ENCODE measurements at regions not wholly inside any gene's neighbourhood (a gene's known extent, or its start where the extent isn't known, plus 50 kb on each side); places are given as distances from the start of the nearest gene placed in this dataset.

DNA sequence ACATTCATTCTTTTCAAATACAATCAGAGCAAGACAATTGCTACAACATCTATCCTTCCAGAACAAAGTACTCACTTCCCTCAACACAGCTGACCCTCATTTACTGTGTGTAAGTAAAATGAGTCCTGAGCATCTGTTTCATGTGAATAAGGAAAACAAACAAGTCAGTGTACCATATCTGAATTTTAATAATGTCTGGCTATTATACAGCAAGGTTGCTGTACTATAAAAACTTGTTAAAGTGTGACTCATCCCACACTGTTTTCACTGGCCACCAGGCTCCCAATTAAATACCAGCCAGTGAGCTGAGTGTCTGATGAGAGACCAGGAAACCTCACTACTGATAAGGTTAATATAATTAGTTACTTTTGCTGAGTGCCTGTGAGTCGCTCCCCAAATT is 339.8 kb downstream of the AGTPBP1 start:
- in situ Hi-C loops (cut with MboI; ENCODE audit: low pct_ligation_motif_present in 1 of 4, low pct_unique_long_range_greater_than_20kb in 1 of 4, low sequenced_read_pairs in 3 of 4) (loop anchor here in 1 of 4 donors (25.0 kb wide), 1 partner anchor 1015 kb away; no protein-coding TSS in a partner anchor), intact Hi-C loops (cut with DNase I; ENCODE audit: low total_unique reads) (no loop called here)
- TF ChIP-seq EP300 (IDR thresholded peaks at IDR 0.05; ENCODE audit: low read depth) (no peak), POLR2A (IDR thresholded peaks at IDR 0.05) (no peak), POLR2AphosphoS5 (IDR thresholded peaks at IDR 0.05) (no peak)
- TF ChIP-seq, protein P1, sequence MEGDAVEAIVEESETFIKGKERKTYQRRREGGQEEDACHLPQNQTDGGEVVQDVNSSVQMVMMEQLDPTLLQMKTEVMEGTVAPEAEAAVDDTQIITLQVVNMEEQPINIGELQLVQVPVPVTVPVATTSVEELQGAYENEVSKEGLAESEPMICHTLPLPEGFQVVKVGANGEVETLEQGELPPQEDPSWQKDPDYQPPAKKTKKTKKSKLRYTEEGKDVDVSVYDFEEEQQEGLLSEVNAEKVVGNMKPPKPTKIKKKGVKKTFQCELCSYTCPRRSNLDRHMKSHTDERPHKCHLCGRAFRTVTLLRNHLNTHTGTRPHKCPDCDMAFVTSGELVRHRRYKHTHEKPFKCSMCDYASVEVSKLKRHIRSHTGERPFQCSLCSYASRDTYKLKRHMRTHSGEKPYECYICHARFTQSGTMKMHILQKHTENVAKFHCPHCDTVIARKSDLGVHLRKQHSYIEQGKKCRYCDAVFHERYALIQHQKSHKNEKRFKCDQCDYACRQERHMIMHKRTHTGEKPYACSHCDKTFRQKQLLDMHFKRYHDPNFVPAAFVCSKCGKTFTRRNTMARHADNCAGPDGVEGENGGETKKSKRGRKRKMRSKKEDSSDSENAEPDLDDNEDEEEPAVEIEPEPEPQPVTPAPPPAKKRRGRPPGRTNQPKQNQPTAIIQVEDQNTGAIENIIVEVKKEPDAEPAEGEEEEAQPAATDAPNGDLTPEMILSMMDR (IDR thresholded peaks at IDR 0.05), result no peak

DNA sequence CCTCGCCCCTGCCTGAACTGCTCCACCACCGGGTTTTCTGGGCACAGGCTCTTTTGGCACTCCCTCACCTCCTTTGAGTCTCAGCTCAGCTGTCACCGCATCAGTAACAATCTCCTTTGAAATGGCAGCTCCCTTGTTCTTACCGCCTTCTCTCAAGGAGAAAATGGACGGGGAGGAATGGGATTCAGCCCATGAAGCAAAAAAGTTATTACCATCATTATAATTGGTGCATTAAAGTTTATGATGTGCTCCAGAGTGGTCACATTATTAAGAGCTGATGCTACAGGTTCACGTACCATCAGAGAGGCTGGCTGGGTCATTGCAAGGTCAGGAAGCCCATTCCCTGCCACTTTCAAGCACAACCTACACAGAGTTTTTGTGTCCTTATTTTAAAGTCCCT is 344.7 kb downstream of the AGTPBP1 start:
- TF ChIP-seq POLR2AphosphoS5 (IDR thresholded peaks at IDR 0.05), result no peak
- no peak for TF ChIP-seq EP300 (IDR thresholded peaks at IDR 0.05; ENCODE audit: low read depth)
- TF ChIP-seq, protein P1 (IDR thresholded peaks at IDR 0.05), result no peak
- TF ChIP-seq POLR2A (IDR thresholded peaks at IDR 0.05), result no peak
- no peak for DNase-seq
- H3K4me3 ChIP-seq, result no peak overlapping the region
- WGBS, 2 donors (ENCODE audit: low coverage in 1 of 2), result 82 to 86% methylated on average over 2 to 6 of the region's 6 CpGs
- in situ Hi-C loops (cut with MboI; ENCODE audit: low pct_ligation_motif_present in 1 of 4, low pct_unique_long_range_greater_than_20kb in 1 of 4, low sequenced_read_pairs in 3 of 4) (loop anchor here in 1 of 4 donors (25.0 kb wide), 1 partner anchor 110 kb away; no protein-coding TSS in a partner anchor), intact Hi-C loops (cut with DNase I; ENCODE audit: low total_unique reads) (no loop called here)
- no peak overlapping the region for H3K27ac ChIP-seq
- no peaks in the 10 kb centered on the region for H3K27me3 ChIP-seq
- no peaks in the 10 kb centered on the region for H3K4me1 ChIP-seq
- H3K36me3 ChIP-seq, result no peaks in the 10 kb centered on the region
- H3K9me3 ChIP-seq, result no peaks in the 10 kb centered on the region

More for the DNA sequence above, 339.8 kb downstream of the AGTPBP1 start:
- H3K27me3 ChIP-seq, result no peaks in the 10 kb centered on the region
- H3K4me3 ChIP-seq, result no peak overlapping the region
- no peak overlapping the region for H3K27ac ChIP-seq
- no peaks in the 10 kb centered on the region for H3K4me1 ChIP-seq
- H3K9me3 ChIP-seq, result no peaks in the 10 kb centered on the region
- 26% methylated on average over 1 of the region's 1 CpG; no CpG with 5 or more reads in 1 of the 2 donors for WGBS, 2 donors (ENCODE audit: low coverage in 1 of 2)
- DNase-seq, result no peak
- H3K36me3 ChIP-seq, result no peaks in the 10 kb centered on the region

DNA sequence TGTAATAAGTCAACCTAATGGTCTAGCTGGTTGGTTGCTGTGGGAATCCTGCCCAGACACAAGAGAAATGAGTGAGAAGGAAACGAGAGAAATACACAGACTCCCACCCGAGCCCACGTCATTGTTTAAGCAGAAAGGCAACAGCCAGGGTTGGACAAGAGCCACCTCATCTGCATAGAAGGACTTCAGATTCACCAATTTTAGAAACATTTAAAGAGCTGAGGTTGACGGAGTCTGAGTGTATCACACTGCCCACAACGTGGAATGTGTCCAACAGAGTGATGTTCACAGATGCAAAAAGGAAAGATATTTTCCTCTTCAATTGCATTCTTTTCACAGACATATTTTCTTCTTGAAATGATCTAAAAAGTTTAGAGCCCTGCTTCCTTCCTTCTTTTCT is 349.5 kb downstream of the AGTPBP1 start:
- no peak for DNase-seq
- no peak overlapping the region for H3K4me3 ChIP-seq
- TF ChIP-seq POLR2A (IDR thresholded peaks at IDR 0.05), result no peak
- TF ChIP-seq EP300 (IDR thresholded peaks at IDR 0.05; ENCODE audit: low read depth), result no peak
- TF ChIP-seq POLR2AphosphoS5 (IDR thresholded peaks at IDR 0.05), result no peak
- TF ChIP-seq, protein P1 (IDR thresholded peaks at IDR 0.05), result no peak
- in situ Hi-C loops (cut with MboI; ENCODE audit: low pct_ligation_motif_present in 1 of 4, low pct_unique_long_range_greater_than_20kb in 1 of 4, low sequenced_read_pairs in 3 of 4) (loop anchor here in 1 of 4 donors (25.0 kb wide), 1 partner anchor 105 kb away; no protein-coding TSS in a partner anchor), intact Hi-C loops (cut with DNase I; ENCODE audit: low total_unique reads) (no loop called here)
- no peaks in the 10 kb centered on the region for H3K36me3 ChIP-seq
- no peak overlapping the region for H3K27ac ChIP-seq
- WGBS, 2 donors (ENCODE audit: low coverage in 1 of 2), result 41 to 44% methylated on average over 5 of the region's 5 CpGs
- H3K27me3 ChIP-seq, result no peaks in the 10 kb centered on the region
- H3K4me1 ChIP-seq, result no peaks in the 10 kb centered on the region
- no peaks in the 10 kb centered on the region for H3K9me3 ChIP-seq

DNA sequence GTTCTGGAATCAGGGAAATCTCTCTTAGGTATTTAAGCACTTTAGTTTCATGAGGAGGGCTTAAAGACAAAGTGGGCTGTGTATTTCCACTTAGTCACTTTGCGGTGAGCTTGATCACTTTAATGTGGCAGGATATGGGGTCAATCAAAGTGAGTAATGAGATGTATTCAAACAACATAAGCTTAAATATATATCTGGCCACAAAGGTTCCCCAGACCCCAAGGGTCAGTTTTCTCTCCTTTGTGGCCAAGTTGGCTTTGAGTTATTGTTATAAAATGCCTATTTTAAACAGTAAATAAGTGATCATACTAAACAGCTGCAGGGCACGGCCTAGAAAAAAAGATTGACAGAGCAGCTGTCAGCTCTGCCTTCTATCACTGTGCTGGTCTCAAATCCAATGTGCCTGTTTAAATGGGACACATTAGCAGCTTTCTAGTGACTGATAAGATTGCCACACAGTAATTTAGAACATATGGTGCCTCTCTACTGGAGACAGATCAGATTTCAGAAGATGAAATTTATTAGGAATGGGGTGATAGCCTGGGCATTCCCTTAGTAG is 363.9 kb downstream of the AGTPBP1 start:
- no peak for DNase-seq

More for the DNA sequence above, 363.9 kb downstream of the AGTPBP1 start:
- Histone ChIP-seq H3K27me3 (no peaks in the 10 kb centered on the region), H3K9me3 (no peaks in the 10 kb centered on the region), H3K27ac (no peak overlapping the region), H3K36me3 (no peaks in the 10 kb centered on the region), H3K4me1 (no peaks in the 10 kb centered on the region), H3K4me3 (no peak overlapping the region)
- intact Hi-C loops (cut with DNase I; ENCODE audit: low total_unique reads) (no loop called here), in situ Hi-C loops (cut with MboI; ENCODE audit: low pct_ligation_motif_present in 1 of 4, low pct_unique_long_range_greater_than_20kb in 1 of 4, low sequenced_read_pairs in 3 of 4) (loop anchor here in 1 of 4 donors (25.0 kb wide), 1 partner anchor 91 kb away; no protein-coding TSS in a partner anchor)
- WGBS, 2 donors (ENCODE audit: low coverage in 1 of 2), result 56 to 70% methylated on average over 2 of the region's 2 CpGs
- TF ChIP-seq EP300 (IDR thresholded peaks at IDR 0.05; ENCODE audit: low read depth), result no peak
- no peak for TF ChIP-seq POLR2AphosphoS5 (IDR thresholded peaks at IDR 0.05)
- no peak for TF ChIP-seq POLR2A (IDR thresholded peaks at IDR 0.05)
- TF ChIP-seq, protein P1 (IDR thresholded peaks at IDR 0.05), result no peak

Data from transverse colon (tissue), 4 donors.